T-helper 2 cell (primary cell): ENCODE measurements at regions not wholly inside any gene's neighbourhood (a gene's known extent, or its start where the extent isn't known, plus 50 kb on each side); places are given as distances from the start of the nearest gene placed in this dataset.
"Not testable (repeated sequence)": the region's sequence is repeated elsewhere in the genome, so short reads cannot be mapped to it uniquely, and the experiment has no call there.

Experiments used
- DNase-seq, 5 experiments: peaks; one replicate each; pipeline versions ENCODE4 v3.0.0 to v3.0.0-alpha.2; 2012 to 2022

- DNase-seq: no peak
These were observed 97.2 kb downstream of the NOG start for GRCh38 chr17:56690441-56691291.

GRCh38 chr17:56694825-56695224 lies 101.3 kb downstream of the NOG start:
- no peak for DNase-seq

GRCh38 chr17:56697190-56697589 lies 103.7 kb downstream of the NOG start:
- DNase-seq: no peak

GRCh38 chr17:56699186-56699894 lies 105.8 kb downstream of the NOG start:
- DNase-seq: no peak

GRCh38 chr17:56700919-56701420 lies 107.5 kb downstream of the NOG start:
- no peak for DNase-seq

GRCh38 chr17:56707312-56708219 lies 114.1 kb downstream of the NOG start:
- no peak for DNase-seq

GRCh38 chr17:56708220-56708558 lies 114.7 kb downstream of the NOG start:
- no peak for DNase-seq

GRCh38 chr17:56708670-56709410 lies 115.3 kb downstream of the NOG start:
- DNase-seq: no peak

GRCh38 chr17:56710986-56711385 lies 117.5 kb downstream of the NOG start:
- no peak for DNase-seq

- peak; percentile 27 to 66 (median 50) for DNase-seq
These were observed 117.9 kb downstream of the C17orf67 start for GRCh38 chr17:56715613-56716357.

- DNase-seq: no peak
These were observed 116.2 kb downstream of the C17orf67 start for GRCh38 chr17:56717471-56717870.

GRCh38 chr17:56718515-56718914 lies 115.2 kb downstream of the C17orf67 start:
- DNase-seq: peak in 1 of 5 experiments; percentile 14

- DNase-seq: no peak
These were observed 110.3 kb downstream of the C17orf67 start for GRCh38 chr17:56723421-56723820.

- DNase-seq: no peak
These were observed 109.1 kb downstream of the C17orf67 start for GRCh38 chr17:56724664-56725063.

- DNase-seq: no peak
These were observed 108.6 kb downstream of the C17orf67 start for GRCh38 chr17:56725144-56725543.

GRCh38 chr17:56727876-56728617 lies 105.7 kb downstream of the C17orf67 start:
- no peak for DNase-seq

- not testable (repeated sequence) for DNase-seq
These were observed 102.6 kb downstream of the C17orf67 start for GRCh38 chr17:56731096-56731495.

GRCh38 chr17:56733833-56734232 lies 99.9 kb downstream of the C17orf67 start:
- DNase-seq: no peak

GRCh38 chr17:56735842-56736241 lies 97.9 kb downstream of the C17orf67 start:
- no peak for DNase-seq

GRCh38 chr17:56737421-56738161 lies 96.1 kb downstream of the C17orf67 start:
- no peak for DNase-seq
